GM13976 (cell line): ENCODE measurements at regions not wholly inside any gene's neighbourhood (a gene's known extent, or its start where the extent isn't known, plus 50 kb on each side); places are given as distances from the start of the nearest gene placed in this dataset.
"Not testable (repeated sequence)": the region's sequence is repeated elsewhere in the genome, so short reads cannot be mapped to it uniquely, and the experiment has no call there.

ENCODE experiments used
- DNase-seq: peaks from one replicate; pipeline ENCODE4 v3.0.0; 2012; ENCODE audit warnings: low spot score
- CTCF ChIP-seq: IDR thresholded peaks from 2 replicates; pipeline ENCODE4 v1.5.1; 2012; ENCODE audit warnings: borderline replicate concordance, mild to moderate bottlenecking; ENCODE audit not compliant: insufficient read depth; ENCODE audit errors: extremely low read depth, missing control alignments, control extremely low read depth
- in situ Hi-C: fragments of 300-500 bp; cut with MboI; formaldehyde crosslinking; loops from one replicate; pipeline ENCODE4 v1.12.0; 2022; ENCODE audit warnings: low sequenced_read_pairs, mixed read lengths, inconsistent platforms; ENCODE audit not compliant: unreplicated experiment

- TF ChIP-seq CTCF, result no peak
- in situ Hi-C loops, result no loop called here
Measured at GRCh38 chr2:192645811-192646598, 451.3 kb upstream of the TMEFF2 start.

GRCh38 chr2:192634557-192634956 is 439.8 kb upstream of the TMEFF2 start:
- in situ Hi-C loops, result no loop called here
- no peak for TF ChIP-seq CTCF
- no peak for DNase-seq

More at GRCh38 chr2:192645811-192646598, 451.3 kb upstream of the TMEFF2 start:
- no peak for DNase-seq

- in situ Hi-C loops, result no loop called here
- TF ChIP-seq CTCF, result no peak
Measured at GRCh38 chr2:192628017-192628416, 433.3 kb upstream of the TMEFF2 start.

GRCh38 chr2:192615105-192615504 is 420.4 kb upstream of the TMEFF2 start:
- TF ChIP-seq CTCF, result no peak
- in situ Hi-C loops, result no loop called here
- no peak for DNase-seq

More at GRCh38 chr2:192628017-192628416, 433.3 kb upstream of the TMEFF2 start:
- no peak for DNase-seq

GRCh38 chr2:192604295-192604694 is 409.6 kb upstream of the TMEFF2 start:
- peak; percentile 7 for TF ChIP-seq CTCF
- no peak for DNase-seq
- in situ Hi-C loops, result no loop called here

- in situ Hi-C loops, DNase-seq: not testable (repeated sequence)
Measured at GRCh38 chr2:192598649-192599048, 403.9 kb upstream of the TMEFF2 start.

GRCh38 chr2:192593561-192593960 is 398.8 kb upstream of the TMEFF2 start:
- in situ Hi-C loops, result no loop called here
- no peak for TF ChIP-seq CTCF
- no peak for DNase-seq
